GM19240 (cell line): ENCODE measurements at regions not wholly inside any gene's neighbourhood (a gene's known extent, or its start where the extent isn't known, plus 50 kb on each side); places are given as distances from the start of the nearest gene placed in this dataset.
A peak's percentile ranks its signal among the peaks of the same experiment; 100 is the strongest.

Experiments
- DNase-seq: peaks from one replicate; pipeline ENCODE4 v3.0.0; 2011; ENCODE audit warnings: low spot score; ENCODE audit not compliant: insufficient read length

GRCh38 chr14:54173802-54174201, 217.2 kb upstream of the BMP4 start:
- DNase-seq: no peak

- DNase-seq: no peak
Measured at GRCh38 chr14:54174457-54174856, 217.8 kb upstream of the BMP4 start.

GRCh38 chr14:54175298-54175942, 218.8 kb upstream of the BMP4 start:
- peak; percentile 10 for DNase-seq

GRCh38 chr14:54177019-54177418, 219.8 kb upstream of the CDKN3 start:
- no peak for DNase-seq

GRCh38 chr14:54177641-54178621, 218.9 kb upstream of the CDKN3 start:
- DNase-seq: no peak

- DNase-seq: no peak
Measured at GRCh38 chr14:54182419-54183045, 214.3 kb upstream of the CDKN3 start.

GRCh38 chr14:54186821-54187763, 209.7 kb upstream of the CDKN3 start:
- no peak for DNase-seq

- DNase-seq: no peak
Measured at GRCh38 chr14:54188064-54188666, 208.6 kb upstream of the CDKN3 start.

GRCh38 chr14:54189333-54189732, 207.5 kb upstream of the CDKN3 start:
- no peak for DNase-seq

- no peak for DNase-seq
Measured at GRCh38 chr14:54189748-54190354, 207.0 kb upstream of the CDKN3 start.

- no peak for DNase-seq
Measured at GRCh38 chr14:54191846-54192245, 205.0 kb upstream of the CDKN3 start.

- no peak for DNase-seq
Measured at GRCh38 chr14:54192610-54193009, 204.2 kb upstream of the CDKN3 start.

- no peak for DNase-seq
Measured at GRCh38 chr14:54193871-54194270, 202.9 kb upstream of the CDKN3 start.

- no peak for DNase-seq
Measured at GRCh38 chr14:54194501-54194900, 202.3 kb upstream of the CDKN3 start.

- no peak for DNase-seq
Measured at GRCh38 chr14:54197369-54197768, 199.4 kb upstream of the CDKN3 start.

- no peak for DNase-seq
Measured at GRCh38 chr14:54200726-54201125, 196.1 kb upstream of the CDKN3 start.

- DNase-seq: no peak
Measured at GRCh38 chr14:54202288-54202687, 194.5 kb upstream of the CDKN3 start.

- no peak for DNase-seq
Measured at GRCh38 chr14:54206516-54206915, 190.3 kb upstream of the CDKN3 start.

- no peak for DNase-seq
Measured at GRCh38 chr14:54207075-54207474, 189.7 kb upstream of the CDKN3 start.
